GM18507 (cell line): ENCODE measurements at regions not wholly inside any gene's neighbourhood (a gene's known extent, or its start where the extent isn't known, plus 50 kb on each side); places are given as distances from the start of the nearest gene placed in this dataset.

Experiments used
- DNase-seq: peaks from one replicate; pipeline ENCODE4 v3.0.0; 2011; ENCODE audit warnings: low read depth; ENCODE audit not compliant: insufficient read length; ENCODE audit errors: extremely low spot score
- FAIRE-seq: peaks from 2 replicates; lab custom pipeline; 2011; peaks lifted over from hg19 to GRCh38; lab: Jason Lieb, UNC

- no peak for FAIRE-seq
Observed at GRCh38 chr2:217664761-217665160, 338.0 kb downstream of the TNS1 start.

GRCh38 chr2:217662984-217663602, 339.7 kb downstream of the TNS1 start:
- DNase-seq: no peak
- FAIRE-seq: no peak

More at GRCh38 chr2:217664761-217665160, 338.0 kb downstream of the TNS1 start:
- DNase-seq: no peak

- no peak for FAIRE-seq
- DNase-seq: no peak
Observed at GRCh38 chr2:217661378-217661777, 341.4 kb downstream of the TNS1 start.

GRCh38 chr2:217660423-217660822, 342.4 kb downstream of the TNS1 start:
- no peak for DNase-seq
- FAIRE-seq: no peak

GRCh38 chr2:217658806-217659205, 344.0 kb downstream of the TNS1 start:
- no peak for DNase-seq

GRCh38 chr2:217657252-217657651, 345.5 kb downstream of the TNS1 start:
- no peak for FAIRE-seq
- no peak for DNase-seq

More at GRCh38 chr2:217658806-217659205, 344.0 kb downstream of the TNS1 start:
- no peak for FAIRE-seq

GRCh38 chr2:217656316-217656715, 346.5 kb downstream of the TNS1 start:
- DNase-seq: no peak
- FAIRE-seq: no peak

GRCh38 chr2:217655651-217656050, 347.1 kb downstream of the TNS1 start:
- no peak for DNase-seq
- no peak for FAIRE-seq

- no peak for DNase-seq
- FAIRE-seq: no peak
Observed at GRCh38 chr2:217654168-217654567, 348.6 kb downstream of the TNS1 start.

- FAIRE-seq (no peak), DNase-seq (no peak)
Observed at GRCh38 chr2:217652761-217653639, 349.8 kb downstream of the TNS1 start.

GRCh38 chr2:217650716-217651360, 352.0 kb downstream of the TNS1 start:
- DNase-seq (peak; percentile 36), FAIRE-seq (peak; percentile 88)

GRCh38 chr2:217650229-217650628, 352.6 kb downstream of the TNS1 start:
- DNase-seq (no peak), FAIRE-seq (no peak)

GRCh38 chr2:217647925-217648324, 354.9 kb downstream of the TNS1 start:
- DNase-seq: no peak
- FAIRE-seq: no peak

- FAIRE-seq: no peak
Observed at GRCh38 chr2:217647226-217647625, 355.6 kb downstream of the TNS1 start.

GRCh38 chr2:217645896-217646295, 356.9 kb downstream of the TNS1 start:
- FAIRE-seq (no peak), DNase-seq (no peak)

More at GRCh38 chr2:217647226-217647625, 355.6 kb downstream of the TNS1 start:
- no peak for DNase-seq

- DNase-seq (no peak), FAIRE-seq (no peak)
Observed at GRCh38 chr2:217643789-217644301, 358.9 kb downstream of the TNS1 start.

- FAIRE-seq (no peak), DNase-seq (no peak)
Observed at GRCh38 chr2:217642944-217643343, 359.9 kb downstream of the TNS1 start.

GRCh38 chr2:217641960-217642359, 360.8 kb downstream of the TNS1 start:
- FAIRE-seq: no peak

GRCh38 chr2:217639481-217639880, 363.3 kb downstream of the TNS1 start:
- DNase-seq (no peak), FAIRE-seq (no peak)

More at GRCh38 chr2:217641960-217642359, 360.8 kb downstream of the TNS1 start:
- no peak for DNase-seq

- DNase-seq (no peak), FAIRE-seq (no peak)
Observed at GRCh38 chr2:217638533-217638932, 364.3 kb downstream of the TNS1 start.
